ENCODE measurements at regions not wholly inside any gene's neighbourhood (a gene's known extent, or its start where the extent isn't known, plus 50 kb on each side); places are given as distances from the start of the nearest gene placed in this dataset.

DNA sequence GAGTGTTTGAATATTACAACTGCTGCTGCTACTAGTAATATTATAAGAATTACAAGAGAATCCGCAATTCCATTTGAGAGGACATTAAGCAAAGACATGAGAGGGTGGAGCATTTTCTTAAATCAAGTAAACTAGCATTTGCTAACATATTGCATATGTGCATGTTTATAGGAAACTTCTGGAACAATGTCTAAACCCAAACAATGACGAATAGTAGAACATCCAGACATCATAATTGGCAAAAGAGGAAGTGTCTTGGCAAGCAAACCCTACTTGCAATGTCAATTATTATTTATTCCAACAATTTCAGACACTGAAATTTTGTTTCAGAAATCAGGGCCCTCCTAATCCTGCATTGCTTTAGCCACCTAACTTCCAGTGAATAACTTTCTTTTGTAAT is 1155.3 kb upstream of the GJE1 start:
- DNase-seq (ENCODE audit: low spot score): no peak
- H3K4me1 Mint-ChIP-seq (ENCODE audit: low read depth): no peaks in the 10 kb centered on the region
- no peaks in the 10 kb centered on the region for H3K27me3 Mint-ChIP-seq (ENCODE audit: insufficient read depth)
- no peaks in the 10 kb centered on the region for H3K9me3 Mint-ChIP-seq
- H3K27ac Mint-ChIP-seq: no peak overlapping the region
- intact Hi-C loops (cut with micrococcal nuclease): no loop called here
- no peak overlapping the region for H3K4me3 Mint-ChIP-seq
- H3K36me3 Mint-ChIP-seq (ENCODE audit: low read depth): no peaks in the 10 kb centered on the region

- intact Hi-C loops (cut with micrococcal nuclease): no loop called here
- no peaks in the 10 kb centered on the region for H3K4me1 Mint-ChIP-seq (ENCODE audit: low read depth)
- H3K27ac Mint-ChIP-seq: no peak overlapping the region
- no peak overlapping the region for H3K4me3 Mint-ChIP-seq
- no peaks in the 10 kb centered on the region for H3K9me3 Mint-ChIP-seq
- H3K27me3 Mint-ChIP-seq (ENCODE audit: insufficient read depth): no peaks in the 10 kb centered on the region
- H3K36me3 Mint-ChIP-seq (ENCODE audit: low read depth): no peaks in the 10 kb centered on the region
- no peak for DNase-seq (ENCODE audit: low spot score)
Measured at GRCh38 chr6:140976806-140977205, 1155.9 kb upstream of the GJE1 start.

DNA sequence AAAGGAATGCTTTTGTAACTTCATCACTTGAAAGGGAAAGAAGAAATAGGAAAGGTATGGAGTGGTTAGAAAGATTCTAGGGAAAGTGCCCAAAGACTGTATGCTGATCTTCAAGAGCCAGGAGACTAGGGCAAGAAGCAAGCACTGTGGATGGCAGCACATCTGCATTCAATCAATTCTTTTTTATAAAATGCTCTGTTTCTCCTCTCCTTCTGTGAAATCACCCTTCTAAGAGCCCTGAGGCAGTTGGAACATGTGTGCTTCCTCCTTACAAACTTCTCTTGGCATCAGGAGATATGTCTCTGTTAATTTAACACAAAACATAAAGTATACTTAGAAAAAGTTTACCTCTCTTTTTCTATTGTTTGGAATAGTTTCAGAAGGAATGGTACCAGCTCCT is 1162.2 kb upstream of the GJE1 start:
- intact Hi-C loops (cut with micrococcal nuclease): no loop called here
- no peak overlapping the region for H3K4me3 Mint-ChIP-seq
- H3K4me1 Mint-ChIP-seq (ENCODE audit: low read depth): no peaks in the 10 kb centered on the region
- no peaks in the 10 kb centered on the region for H3K36me3 Mint-ChIP-seq (ENCODE audit: low read depth)
- H3K27ac Mint-ChIP-seq: no peak overlapping the region
- H3K9me3 Mint-ChIP-seq: no peaks in the 10 kb centered on the region
- no peak for DNase-seq (ENCODE audit: low spot score)
- no peaks in the 10 kb centered on the region for H3K27me3 Mint-ChIP-seq (ENCODE audit: insufficient read depth)

GRCh38 chr6:140968062-140968461 is 1164.7 kb upstream of the GJE1 start:
- no peak for DNase-seq (ENCODE audit: low spot score)
- intact Hi-C loops (cut with micrococcal nuclease): no loop called here
- Mint-ChIP-seq H3K27ac (no peak overlapping the region), H3K27me3 (ENCODE audit: insufficient read depth) (no peaks in the 10 kb centered on the region), H3K4me3 (no peak overlapping the region), H3K4me1 (ENCODE audit: low read depth) (no peaks in the 10 kb centered on the region), H3K36me3 (ENCODE audit: low read depth) (no peaks in the 10 kb centered on the region), H3K9me3 (no peaks in the 10 kb centered on the region)

DNA sequence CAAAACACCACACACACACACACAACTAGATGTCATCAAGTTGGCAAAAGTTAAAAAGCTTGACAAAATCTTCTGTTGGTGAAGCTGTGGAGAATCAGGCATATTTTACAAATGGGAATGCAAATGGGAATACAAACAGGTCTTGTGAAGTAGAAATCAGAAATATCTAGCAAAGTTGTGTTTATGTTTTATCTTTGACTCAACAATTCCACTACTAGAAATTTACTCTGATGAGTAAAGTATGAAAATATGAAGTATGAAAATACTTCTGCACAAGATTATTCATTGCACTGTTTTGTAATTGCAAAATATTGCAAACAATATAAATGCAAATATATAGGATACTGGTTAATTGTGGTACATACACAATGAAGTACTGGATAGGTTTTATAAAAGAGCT is 1166.0 kb upstream of the GJE1 start:
- no peaks in the 10 kb centered on the region for H3K36me3 Mint-ChIP-seq (ENCODE audit: low read depth)
- DNase-seq (ENCODE audit: low spot score): no peak
- intact Hi-C loops (cut with micrococcal nuclease): no loop called here
- no peak overlapping the region for H3K4me3 Mint-ChIP-seq
- no peaks in the 10 kb centered on the region for H3K9me3 Mint-ChIP-seq
- H3K27ac Mint-ChIP-seq: no peak overlapping the region
- no peaks in the 10 kb centered on the region for H3K27me3 Mint-ChIP-seq (ENCODE audit: insufficient read depth)
- H3K4me1 Mint-ChIP-seq (ENCODE audit: low read depth): no peaks in the 10 kb centered on the region

DNA sequence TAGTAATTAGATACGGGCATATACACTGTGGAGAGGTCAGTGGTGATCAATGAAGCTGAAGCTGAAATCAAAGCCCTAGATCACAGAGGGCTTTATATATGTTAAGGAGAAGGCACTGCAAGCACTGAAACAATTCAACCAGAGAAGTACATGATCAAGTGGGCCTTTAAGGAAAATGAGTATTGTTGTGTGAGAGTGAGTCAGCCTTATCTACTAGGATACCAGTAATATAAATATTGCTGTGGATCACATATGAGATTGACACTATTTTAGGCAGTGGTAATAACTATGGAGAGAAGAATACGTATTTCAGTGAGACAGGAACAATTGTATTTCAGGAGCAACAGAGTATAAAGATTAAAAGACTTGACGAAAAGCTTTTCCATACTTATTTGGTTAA is 1172.2 kb upstream of the GJE1 start:
- Mint-ChIP-seq H3K4me1 (ENCODE audit: low read depth) (no peaks in the 10 kb centered on the region), H3K27ac (no peak overlapping the region), H3K27me3 (ENCODE audit: insufficient read depth) (peaks cover 2% of the 10 kb centered on the region), H3K36me3 (ENCODE audit: low read depth) (no peaks in the 10 kb centered on the region), H3K9me3 (no peaks in the 10 kb centered on the region), H3K4me3 (no peak overlapping the region)
- DNase-seq (ENCODE audit: low spot score): no peak
- intact Hi-C loops (cut with micrococcal nuclease): no loop called here

DNA sequence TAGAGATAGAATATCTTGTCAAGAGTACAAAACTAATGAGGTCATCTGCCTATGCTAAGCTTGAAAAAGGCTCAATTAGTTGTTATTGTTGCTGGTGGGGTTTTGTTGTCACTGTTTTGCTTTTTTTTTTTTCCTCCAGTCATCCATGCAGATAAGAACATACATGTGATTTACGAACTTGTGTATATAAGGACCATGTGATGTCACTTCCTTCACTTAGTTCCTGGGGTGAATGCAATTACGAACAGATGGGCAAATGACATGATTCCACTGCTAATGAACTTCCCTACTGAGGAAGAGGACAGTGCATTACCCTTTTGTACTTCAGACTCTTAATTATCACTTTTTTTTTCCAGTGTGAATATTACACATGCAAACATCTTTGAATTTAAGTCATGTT is 1175.3 kb upstream of the GJE1 start:
- Mint-ChIP-seq H3K9me3 (no peaks in the 10 kb centered on the region), H3K27ac (no peak overlapping the region), H3K4me3 (no peak overlapping the region), H3K36me3 (ENCODE audit: low read depth) (no peaks in the 10 kb centered on the region), H3K4me1 (ENCODE audit: low read depth) (no peaks in the 10 kb centered on the region), H3K27me3 (ENCODE audit: insufficient read depth) (peaks cover 2% of the 10 kb centered on the region)
- no peak for DNase-seq (ENCODE audit: low spot score)
- intact Hi-C loops (cut with micrococcal nuclease): no loop called here

DNA sequence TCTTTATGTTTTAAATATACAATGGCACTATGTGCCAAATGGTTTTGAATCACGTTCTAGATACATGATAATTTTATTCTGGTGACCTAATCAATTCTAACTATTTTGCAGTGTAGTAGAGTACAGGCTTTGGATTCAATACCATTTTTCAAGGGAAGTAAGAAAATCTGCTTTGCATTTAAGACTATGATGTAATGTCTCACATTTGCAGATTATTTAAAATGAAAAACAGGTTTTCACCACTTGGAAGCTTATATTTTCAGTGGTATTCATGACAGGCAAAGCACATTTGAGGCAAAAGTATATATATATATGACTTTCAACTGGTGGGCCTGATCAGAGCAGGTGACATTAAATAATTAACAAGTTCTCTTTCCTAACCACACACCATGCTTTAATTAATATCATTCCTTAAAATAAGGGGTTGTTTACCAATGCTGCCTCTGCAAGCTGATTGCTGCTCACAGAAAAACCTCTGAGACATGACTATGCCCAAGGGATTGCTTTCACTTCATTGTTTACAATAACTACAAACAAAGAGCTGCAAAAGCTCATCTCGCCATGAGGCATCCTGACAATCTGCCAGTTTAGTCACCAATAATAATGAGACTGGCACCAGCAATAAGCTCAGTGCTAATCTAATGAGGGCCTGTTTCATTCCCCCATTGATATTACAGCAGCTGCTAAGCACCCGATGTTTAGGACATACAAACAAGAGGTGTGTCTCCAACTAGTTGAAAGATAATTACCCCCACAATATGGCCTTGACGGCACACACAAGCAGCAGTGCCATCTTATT is 1176.0 kb upstream of the GJE1 start:
- intact Hi-C loops (cut with micrococcal nuclease): no loop called here
- Mint-ChIP-seq H3K4me1 (ENCODE audit: low read depth) (no peaks in the 10 kb centered on the region), H3K27me3 (ENCODE audit: insufficient read depth) (peaks cover 2% of the 10 kb centered on the region)

GRCh38 chr6:140940251-140940925 is 1192.3 kb upstream of the GJE1 start:
- no peaks in the 10 kb centered on the region for H3K36me3 Mint-ChIP-seq (ENCODE audit: low read depth)
- peaks cover 9% of the 10 kb centered on the region for H3K9me3 Mint-ChIP-seq
- DNase-seq (ENCODE audit: low spot score): no peak
- H3K27ac Mint-ChIP-seq: no peak overlapping the region
- intact Hi-C loops (cut with micrococcal nuclease): no loop called here
- no peaks in the 10 kb centered on the region for H3K4me1 Mint-ChIP-seq (ENCODE audit: low read depth)
- H3K27me3 Mint-ChIP-seq (ENCODE audit: insufficient read depth): no peaks in the 10 kb centered on the region
- H3K4me3 Mint-ChIP-seq: no peak overlapping the region

More for the DNA sequence above, 1176.0 kb upstream of the GJE1 start:
- Mint-ChIP-seq H3K4me3 (no peak overlapping the region), H3K9me3 (no peaks in the 10 kb centered on the region), H3K27ac (no peak overlapping the region), H3K36me3 (ENCODE audit: low read depth) (no peaks in the 10 kb centered on the region)
- DNase-seq (ENCODE audit: low spot score): no peak

- H3K27me3 Mint-ChIP-seq (ENCODE audit: insufficient read depth): no peaks in the 10 kb centered on the region
- no peaks in the 10 kb centered on the region for H3K9me3 Mint-ChIP-seq
- DNase-seq (ENCODE audit: low spot score): no peak
- no peaks in the 10 kb centered on the region for H3K36me3 Mint-ChIP-seq (ENCODE audit: low read depth)
- no peak overlapping the region for H3K27ac Mint-ChIP-seq
- no peak overlapping the region for H3K4me3 Mint-ChIP-seq
- intact Hi-C loops (cut with micrococcal nuclease): no loop called here
- H3K4me1 Mint-ChIP-seq (ENCODE audit: low read depth): no peaks in the 10 kb centered on the region
Measured at GRCh38 chr6:140932909-140933308, 1199.8 kb upstream of the GJE1 start.

GRCh38 chr6:140931581-140931980 is 1201.1 kb upstream of the GJE1 start:
- Mint-ChIP-seq H3K36me3 (ENCODE audit: low read depth) (no peaks in the 10 kb centered on the region), H3K27me3 (ENCODE audit: insufficient read depth) (no peaks in the 10 kb centered on the region), H3K9me3 (no peaks in the 10 kb centered on the region), H3K4me1 (ENCODE audit: low read depth) (no peaks in the 10 kb centered on the region), H3K4me3 (no peak overlapping the region), H3K27ac (no peak overlapping the region)
- intact Hi-C loops (cut with micrococcal nuclease): no loop called here
- no peak for DNase-seq (ENCODE audit: low spot score)

DNA sequence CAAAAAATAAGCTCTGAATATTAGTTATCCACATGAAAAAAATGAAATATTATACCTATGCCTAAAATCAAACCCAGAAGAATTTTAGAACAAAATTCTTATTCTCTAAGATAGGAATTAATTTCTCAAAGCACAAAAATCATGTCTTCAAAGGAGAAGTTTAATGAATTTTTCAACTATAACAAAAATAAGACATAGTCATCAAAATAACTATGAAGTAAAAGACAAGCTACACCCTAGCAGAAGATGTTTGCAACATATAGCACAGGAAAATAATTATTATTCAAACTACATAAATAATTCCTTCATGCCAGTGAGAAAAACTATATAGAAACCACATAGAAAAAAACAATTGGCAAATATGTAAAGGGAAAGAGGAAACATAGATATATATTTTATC is 1203.6 kb upstream of the GJE1 start:
- no peaks in the 10 kb centered on the region for H3K4me1 Mint-ChIP-seq (ENCODE audit: low read depth)
- intact Hi-C loops (cut with micrococcal nuclease): no loop called here
- no peak for DNase-seq (ENCODE audit: low spot score)
- H3K27me3 Mint-ChIP-seq (ENCODE audit: insufficient read depth): no peaks in the 10 kb centered on the region
- H3K27ac Mint-ChIP-seq: no peak overlapping the region
- no peaks in the 10 kb centered on the region for H3K36me3 Mint-ChIP-seq (ENCODE audit: low read depth)
- no peaks in the 10 kb centered on the region for H3K9me3 Mint-ChIP-seq
- H3K4me3 Mint-ChIP-seq: no peak overlapping the region

DNA sequence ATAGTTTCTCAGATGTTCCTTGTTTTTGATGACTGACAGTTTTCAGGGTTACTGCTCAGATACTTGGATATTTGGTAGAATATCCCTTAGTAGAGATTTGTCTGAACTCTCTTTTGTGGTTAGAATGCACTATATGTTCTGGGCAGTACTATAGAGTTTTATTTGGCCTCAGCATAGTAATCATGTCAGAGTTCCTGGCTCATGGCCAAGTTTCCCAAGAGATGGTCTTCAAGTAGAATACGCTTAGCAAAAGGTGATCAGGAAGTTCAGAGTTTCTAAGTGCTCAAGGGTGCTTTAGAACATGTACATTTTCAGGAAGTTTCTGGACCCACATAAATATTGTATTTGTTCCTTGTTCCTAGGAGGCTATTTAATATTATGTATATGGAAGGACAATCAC is 1209.7 kb upstream of the GJE1 start:
- intact Hi-C loops (cut with micrococcal nuclease): no loop called here
- H3K9me3 Mint-ChIP-seq: no peaks in the 10 kb centered on the region

More for the DNA sequence above, 1209.7 kb upstream of the GJE1 start:
- Mint-ChIP-seq H3K4me1 (ENCODE audit: low read depth) (no peaks in the 10 kb centered on the region), H3K36me3 (ENCODE audit: low read depth) (no peaks in the 10 kb centered on the region), H3K27ac (no peak overlapping the region), H3K4me3 (no peak overlapping the region), H3K27me3 (ENCODE audit: insufficient read depth) (no peaks in the 10 kb centered on the region)
- DNase-seq (ENCODE audit: low spot score): no peak

All from activated T-helper 1 cell treated with anti-CD3 and anti-CD28 coated beads, Interleukin-12 subunit alpha, Interleukin-12 subunit beta, Interleukin-2, Interleukin-4 antibody, amounts not matched to agents 30 ng/mL and 10 ng/mL and 1 ng/mL, durations not matched to agents 14 hours and 24 hours and 36 hours (primary cell).